H1 (cell line): ENCODE measurements at regions not wholly inside any gene's neighbourhood (a gene's known extent, or its start where the extent isn't known, plus 50 kb on each side); places are given as distances from the start of the nearest gene placed in this dataset.

ENCODE experiments used
- BCL11A ChIP-seq, 2 experiments: IDR thresholded peaks; one replicate each; pipeline ENCODE4 v1.6.1; 2011; ENCODE audit warnings: low read depth in 2 of 2, low read length in 2 of 2, mild to moderate bottlenecking in 2 of 2
- BRCA1 ChIP-seq: IDR thresholded peaks from 2 replicates; pipeline ENCODE4 v1.6.1; 2012; ENCODE audit warnings: low read depth, low read length, improper control_type of control experiment
- KDM1A ChIP-seq: fragments of 200-600, 300-600 bp; sonication (generic); IDR thresholded peaks from 2 replicates; pipeline ENCODE4 v1.7.1; 2016; ENCODE audit warnings: mild to moderate bottlenecking, low read length, borderline replicate concordance
- MAX ChIP-seq: IDR thresholded peaks from 2 replicates; pipeline ENCODE4 v1.6.1; 2012; ENCODE audit warnings: inconsistent platforms
- RBBP5 ChIP-seq: IDR thresholded peaks from 2 replicates; pipeline ENCODE4 v1.7.1; 2012; ENCODE audit warnings: low read depth, mild to moderate bottlenecking, inconsistent platforms, low read length, moderate library complexity, borderline replicate concordance
- ZNF274 ChIP-seq: IDR thresholded peaks from 2 replicates; pipeline ENCODE4 v1.7.0; 2012; ENCODE audit warnings: low read length, borderline replicate concordance; ENCODE audit errors: extremely low read depth

- TF ChIP-seq RBBP5 (no peak), BRCA1 (no peak), BCL11A (IDR thresholded peaks at IDR 0.05; ENCODE audit: low read depth in 2 of 2, low read length in 2 of 2) (no peak), ZNF274 (no peak), KDM1A (no peak), MAX (no peak)
Measured at GRCh38 chr4:117267317-117267716, 181.9 kb upstream of the TRAM1L1 start (continued).
